ENCODE measurements at regions not wholly inside any gene's neighbourhood (a gene's known extent, or its start where the extent isn't known, plus 50 kb on each side); places are given as distances from the start of the nearest gene placed in this dataset.

- no peak for DNase-seq
Observed at GRCh38 chr14:85280074-85280473, 249.9 kb upstream of the FLRT2 start.

- DNase-seq, result no peak
Observed at GRCh38 chr14:85281921-85282320, 248.0 kb upstream of the FLRT2 start.

GRCh38 chr14:85288041-85288440, 241.9 kb upstream of the FLRT2 start:
- DNase-seq, result no peak

- no peak for DNase-seq
Observed at GRCh38 chr14:85291731-85292130, 238.2 kb upstream of the FLRT2 start.

- no peak for DNase-seq
Observed at GRCh38 chr14:85293612-85294234, 236.2 kb upstream of the FLRT2 start.

- no peak for DNase-seq
Observed at GRCh38 chr14:85295318-85295717, 234.6 kb upstream of the FLRT2 start.

- no peak for DNase-seq
Observed at GRCh38 chr14:85296456-85297210, 233.3 kb upstream of the FLRT2 start.

GRCh38 chr14:85300107-85300506, 229.8 kb upstream of the FLRT2 start:
- no peak for DNase-seq

GRCh38 chr14:85301506-85301905, 228.4 kb upstream of the FLRT2 start:
- DNase-seq, result no peak

- no peak for DNase-seq
Observed at GRCh38 chr14:85306024-85306423, 223.9 kb upstream of the FLRT2 start.

GRCh38 chr14:85308531-85309300, 221.2 kb upstream of the FLRT2 start:
- DNase-seq, result no peak

GRCh38 chr14:85310491-85311272, 219.3 kb upstream of the FLRT2 start:
- DNase-seq, result no peak

GRCh38 chr14:85313560-85314207, 216.3 kb upstream of the FLRT2 start:
- no peak for DNase-seq

- no peak for DNase-seq
Observed at GRCh38 chr14:85315290-85315689, 214.7 kb upstream of the FLRT2 start.

- DNase-seq, result no peak
Observed at GRCh38 chr14:85315733-85316290, 214.1 kb upstream of the FLRT2 start.

GRCh38 chr14:85316701-85317410, 213.1 kb upstream of the FLRT2 start:
- DNase-seq, result no peak

- no peak for DNase-seq
Observed at GRCh38 chr14:85317491-85318021, 212.4 kb upstream of the FLRT2 start.

GRCh38 chr14:85319101-85319500, 210.8 kb upstream of the FLRT2 start:
- no peak for DNase-seq

GRCh38 chr14:85319998-85320630, 209.8 kb upstream of the FLRT2 start:
- DNase-seq, result no peak

GRCh38 chr14:85325134-85326017, 204.6 kb upstream of the FLRT2 start:
- no peak for DNase-seq
